ENCODE measurements at regions not wholly inside any gene's neighbourhood (a gene's known extent, or its start where the extent isn't known, plus 50 kb on each side); places are given as distances from the start of the nearest gene placed in this dataset.

DNA sequence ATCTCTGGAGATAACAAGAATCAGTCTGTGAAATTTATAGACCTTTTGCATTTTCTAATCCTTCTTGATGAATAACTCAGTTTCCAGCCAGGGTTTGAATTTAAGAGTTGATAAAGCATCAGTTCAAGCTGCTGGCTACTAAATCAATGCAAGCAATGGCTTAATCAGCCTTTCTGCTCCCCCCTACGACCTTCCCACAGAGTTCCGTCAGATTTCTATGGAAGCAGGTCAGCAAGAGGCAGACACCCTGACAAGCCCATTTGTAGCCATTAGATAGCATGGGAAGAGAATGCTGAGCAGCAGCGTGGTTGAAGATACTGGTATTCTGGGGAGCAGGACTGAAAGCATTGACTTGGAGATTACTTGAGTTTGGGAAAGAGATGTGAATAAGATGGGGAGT is 868.1 kb downstream of the KCNJ2 start:
- no peaks in the 10 kb centered on the region for H3K27me3 ChIP-seq (replicated peaks; ENCODE audit: control insufficient read depth, insufficient read depth, low read length)
- no peaks in the 10 kb centered on the region for H3K36me3 ChIP-seq (ENCODE audit: control insufficient read depth, insufficient read depth, low read length)
- no peak for DNase-seq (ENCODE audit: extremely low read depth, insufficient read length)
- TF ChIP-seq, protein P1, sequence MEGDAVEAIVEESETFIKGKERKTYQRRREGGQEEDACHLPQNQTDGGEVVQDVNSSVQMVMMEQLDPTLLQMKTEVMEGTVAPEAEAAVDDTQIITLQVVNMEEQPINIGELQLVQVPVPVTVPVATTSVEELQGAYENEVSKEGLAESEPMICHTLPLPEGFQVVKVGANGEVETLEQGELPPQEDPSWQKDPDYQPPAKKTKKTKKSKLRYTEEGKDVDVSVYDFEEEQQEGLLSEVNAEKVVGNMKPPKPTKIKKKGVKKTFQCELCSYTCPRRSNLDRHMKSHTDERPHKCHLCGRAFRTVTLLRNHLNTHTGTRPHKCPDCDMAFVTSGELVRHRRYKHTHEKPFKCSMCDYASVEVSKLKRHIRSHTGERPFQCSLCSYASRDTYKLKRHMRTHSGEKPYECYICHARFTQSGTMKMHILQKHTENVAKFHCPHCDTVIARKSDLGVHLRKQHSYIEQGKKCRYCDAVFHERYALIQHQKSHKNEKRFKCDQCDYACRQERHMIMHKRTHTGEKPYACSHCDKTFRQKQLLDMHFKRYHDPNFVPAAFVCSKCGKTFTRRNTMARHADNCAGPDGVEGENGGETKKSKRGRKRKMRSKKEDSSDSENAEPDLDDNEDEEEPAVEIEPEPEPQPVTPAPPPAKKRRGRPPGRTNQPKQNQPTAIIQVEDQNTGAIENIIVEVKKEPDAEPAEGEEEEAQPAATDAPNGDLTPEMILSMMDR (IDR thresholded peaks at IDR 0.05; ENCODE audit: insufficient read depth, low read length, poor library complexity, severe bottlenecking), result no peak
- H3K4me3 ChIP-seq (replicated peaks; ENCODE audit: low read depth, low read length), result no peak overlapping the region

- DNase-seq (ENCODE audit: extremely low read depth, insufficient read length), result no peak
- Histone ChIP-seq H3K27me3 (replicated peaks; ENCODE audit: control insufficient read depth, insufficient read depth, low read length) (no peaks in the 10 kb centered on the region), H3K4me3 (replicated peaks; ENCODE audit: low read depth, low read length) (no peak overlapping the region), H3K36me3 (ENCODE audit: control insufficient read depth, insufficient read depth, low read length) (no peaks in the 10 kb centered on the region)
- TF ChIP-seq, protein P1 (IDR thresholded peaks at IDR 0.05; ENCODE audit: insufficient read depth, low read length, poor library complexity, severe bottlenecking), result no peak
Observed at GRCh38 chr17:71039391-71039790, 870.1 kb downstream of the KCNJ2 start.

- no peak for DNase-seq (ENCODE audit: extremely low read depth, insufficient read length)
- Histone ChIP-seq H3K4me3 (replicated peaks; ENCODE audit: low read depth, low read length) (no peak overlapping the region), H3K36me3 (ENCODE audit: control insufficient read depth, insufficient read depth, low read length) (no peaks in the 10 kb centered on the region), H3K27me3 (replicated peaks; ENCODE audit: control insufficient read depth, insufficient read depth, low read length) (no peaks in the 10 kb centered on the region)
- TF ChIP-seq, protein P1 (IDR thresholded peaks at IDR 0.05; ENCODE audit: insufficient read depth, low read length, poor library complexity, severe bottlenecking), result no peak
Observed at GRCh38 chr17:71052971-71053370, 883.6 kb downstream of the KCNJ2 start.

DNA sequence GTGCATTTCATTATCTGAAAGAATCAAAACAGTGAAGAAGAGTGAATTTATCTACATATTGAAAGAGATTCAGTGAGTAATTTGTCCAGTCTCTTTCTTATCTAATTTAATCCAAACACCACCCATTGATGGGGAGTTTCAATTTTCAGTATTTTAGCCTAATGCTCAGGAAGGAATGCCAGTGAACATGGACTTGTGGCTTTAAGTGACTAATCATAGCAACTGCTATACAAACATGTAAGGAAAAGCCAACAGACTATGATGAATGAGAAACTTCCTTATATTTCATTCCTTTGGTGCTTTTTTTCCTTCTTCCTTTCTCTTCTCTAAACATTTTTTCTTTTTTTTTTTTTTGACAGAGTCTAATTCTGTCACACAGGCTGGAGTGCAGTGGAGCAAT is 885.8 kb downstream of the KCNJ2 start:
- Histone ChIP-seq H3K4me3 (replicated peaks; ENCODE audit: low read depth, low read length) (no peak overlapping the region), H3K27me3 (replicated peaks; ENCODE audit: control insufficient read depth, insufficient read depth, low read length) (no peaks in the 10 kb centered on the region), H3K36me3 (ENCODE audit: control insufficient read depth, insufficient read depth, low read length) (no peaks in the 10 kb centered on the region)
- TF ChIP-seq, protein P1 (IDR thresholded peaks at IDR 0.05; ENCODE audit: insufficient read depth, low read length, poor library complexity, severe bottlenecking), result no peak
- DNase-seq (ENCODE audit: extremely low read depth, insufficient read length), result no peak

DNA sequence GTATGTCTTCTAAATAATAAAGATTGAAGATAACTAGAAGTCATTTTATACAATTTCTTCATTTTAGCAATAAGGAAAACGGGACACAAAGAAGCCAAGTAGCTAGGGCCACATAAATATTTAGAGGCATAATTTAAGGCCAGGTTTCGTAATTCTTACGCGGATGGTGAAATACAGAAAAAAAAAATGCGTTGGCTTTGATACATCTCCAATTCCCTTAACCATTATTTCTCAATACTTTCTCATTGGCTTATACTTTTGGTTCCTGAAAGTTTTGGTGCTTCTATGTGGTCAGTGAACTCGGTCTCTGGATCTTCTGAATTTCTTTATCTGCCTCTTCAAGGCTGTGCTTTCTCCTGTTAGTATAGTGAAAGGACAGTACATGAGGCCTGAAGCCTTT is 888.1 kb downstream of the KCNJ2 start:
- DNase-seq (ENCODE audit: extremely low read depth, insufficient read length), result no peak
- no peak overlapping the region for H3K4me3 ChIP-seq (replicated peaks; ENCODE audit: low read depth, low read length)
- no peaks in the 10 kb centered on the region for H3K27me3 ChIP-seq (replicated peaks; ENCODE audit: control insufficient read depth, insufficient read depth, low read length)
- TF ChIP-seq, protein P1 (IDR thresholded peaks at IDR 0.05; ENCODE audit: insufficient read depth, low read length, poor library complexity, severe bottlenecking), result no peak
- no peaks in the 10 kb centered on the region for H3K36me3 ChIP-seq (ENCODE audit: control insufficient read depth, insufficient read depth, low read length)

GRCh38 chr17:71057938-71058337 is 888.6 kb downstream of the KCNJ2 start:
- no peak overlapping the region for H3K4me3 ChIP-seq (replicated peaks; ENCODE audit: low read depth, low read length)
- no peaks in the 10 kb centered on the region for H3K36me3 ChIP-seq (ENCODE audit: control insufficient read depth, insufficient read depth, low read length)
- TF ChIP-seq, protein P1 (IDR thresholded peaks at IDR 0.05; ENCODE audit: insufficient read depth, low read length, poor library complexity, severe bottlenecking), result no peak
- no peaks in the 10 kb centered on the region for H3K27me3 ChIP-seq (replicated peaks; ENCODE audit: control insufficient read depth, insufficient read depth, low read length)
- DNase-seq (ENCODE audit: extremely low read depth, insufficient read length), result no peak

Measured in GM06990 (cell line).